ENCODE measurements at regions not wholly inside any gene's neighbourhood (a gene's known extent, or its start where the extent isn't known, plus 50 kb on each side); places are given as distances from the start of the nearest gene placed in this dataset.

- TF ChIP-seq CTCF (IDR thresholded peaks at IDR 0.05) = no peak
- Histone ChIP-seq H3K36me3 (no peaks in the 10 kb centered on the region), H3K4me3 (no peak overlapping the region), H3K27me3 (no peaks in the 10 kb centered on the region), H3K9ac (ENCODE audit: low read depth in 2 of 2, low read length in 2 of 2) (no peak overlapping the region), H3K4me1 (no peaks in the 10 kb centered on the region), H3K9me3 (no peaks in the 10 kb centered on the region), H3K27ac (no peak overlapping the region)
- intact Hi-C loops (cut with DNase I) = no loop called here
- no peak for DNase-seq
Measured at GRCh38 chr7:94250124-94250523, 144.6 kb upstream of the COL1A2 start.

- no peak for TF ChIP-seq CTCF (IDR thresholded peaks at IDR 0.05)
- Histone ChIP-seq H3K4me1 (no peaks in the 10 kb centered on the region), H3K27ac (no peak overlapping the region), H3K9me3 (no peaks in the 10 kb centered on the region), H3K9ac (ENCODE audit: low read depth in 2 of 2, low read length in 2 of 2) (no peak overlapping the region), H3K4me3 (no peak overlapping the region), H3K36me3 (no peaks in the 10 kb centered on the region), H3K27me3 (no peaks in the 10 kb centered on the region)
- intact Hi-C loops (cut with DNase I) = no loop called here
- no peak for DNase-seq
Measured at GRCh38 chr7:94250987-94251386, 143.7 kb upstream of the COL1A2 start.

GRCh38 chr7:94252124-94252523 is 142.6 kb upstream of the COL1A2 start:
- H3K27me3 ChIP-seq = no peaks in the 10 kb centered on the region
- no peak for TF ChIP-seq CTCF (IDR thresholded peaks at IDR 0.05)
- no peak for DNase-seq
- no peaks in the 10 kb centered on the region for H3K9me3 ChIP-seq
- no peak overlapping the region for H3K27ac ChIP-seq
- H3K36me3 ChIP-seq = no peaks in the 10 kb centered on the region
- H3K9ac ChIP-seq (ENCODE audit: low read depth in 2 of 2, low read length in 2 of 2) = no peak overlapping the region
- H3K4me1 ChIP-seq = no peaks in the 10 kb centered on the region
- no peak overlapping the region for H3K4me3 ChIP-seq
- intact Hi-C loops (cut with DNase I) = no loop called here

- no peaks in the 10 kb centered on the region for H3K27me3 ChIP-seq
- TF ChIP-seq CTCF (IDR thresholded peaks at IDR 0.05) = no peak
- no peak overlapping the region for H3K9ac ChIP-seq (ENCODE audit: low read depth in 2 of 2, low read length in 2 of 2)
- intact Hi-C loops (cut with DNase I) = no loop called here
- no peaks in the 10 kb centered on the region for H3K4me1 ChIP-seq
- no peaks in the 10 kb centered on the region for H3K9me3 ChIP-seq
- DNase-seq = no peak
- H3K4me3 ChIP-seq = no peak overlapping the region
- no peak overlapping the region for H3K27ac ChIP-seq
- no peaks in the 10 kb centered on the region for H3K36me3 ChIP-seq
Measured at GRCh38 chr7:94252971-94253370, 141.7 kb upstream of the COL1A2 start.

GRCh38 chr7:94253686-94254085 is 141.0 kb upstream of the COL1A2 start:
- intact Hi-C loops (cut with DNase I) = no loop called here
- Histone ChIP-seq H3K27me3 (no peaks in the 10 kb centered on the region), H3K4me1 (no peaks in the 10 kb centered on the region), H3K36me3 (no peaks in the 10 kb centered on the region), H3K9me3 (no peaks in the 10 kb centered on the region), H3K9ac (ENCODE audit: low read depth in 2 of 2, low read length in 2 of 2) (no peak overlapping the region), H3K27ac (no peak overlapping the region), H3K4me3 (no peak overlapping the region)
- DNase-seq = no peak
- TF ChIP-seq CTCF (IDR thresholded peaks at IDR 0.05) = no peak

Measured in colonic mucosa (tissue), 4 donors.